HG02610 (cell line): ENCODE measurements at regions not wholly inside any gene's neighbourhood (a gene's known extent, or its start where the extent isn't known, plus 50 kb on each side); places are given as distances from the start of the nearest gene placed in this dataset.
"Not testable (repeated sequence)": the region's sequence is repeated elsewhere in the genome, so short reads cannot be mapped to it uniquely, and the experiment has no call there.

Experiments used
- ATAC-seq: cut with Tn5 transposase; IDR thresholded peaks from one replicate; pipeline ENCODE4 v1.9.1; 2021; ENCODE audit warnings: mild to moderate bottlenecking, moderate library complexity; ENCODE audit not compliant: unreplicated experiment

DNA sequence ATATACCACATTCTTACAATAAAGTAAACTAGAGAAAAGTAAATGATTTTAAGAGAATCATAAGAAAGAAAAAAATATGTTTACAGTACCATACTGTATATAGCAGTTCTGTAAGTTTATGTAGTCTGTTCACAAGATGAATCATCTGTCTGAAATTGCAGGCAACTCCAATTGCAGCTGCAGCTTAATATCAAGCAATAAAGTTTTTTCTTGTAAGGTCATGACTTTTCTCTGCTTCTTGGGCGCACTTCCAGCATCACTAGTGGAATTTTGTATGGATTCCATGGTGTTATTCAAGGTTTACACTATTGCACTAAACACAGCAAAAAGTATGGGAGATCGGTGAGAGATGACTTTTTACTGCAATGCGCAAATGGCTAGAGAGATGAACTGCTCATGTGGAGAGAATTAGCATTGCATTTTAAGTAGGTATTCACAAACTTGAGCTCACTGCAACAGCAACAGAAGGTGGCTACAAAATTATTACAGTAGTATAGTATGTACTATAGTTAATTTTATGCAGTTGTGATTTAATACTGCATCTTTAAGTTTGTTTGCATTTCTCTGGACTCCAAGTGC, 445.4 kb upstream of the OR4E1 start:
- no peak for ATAC-seq

- no peak for ATAC-seq
Measured at GRCh38 chr14:22113401-22113800, 439.8 kb upstream of the OR4E1 start.

DNA sequence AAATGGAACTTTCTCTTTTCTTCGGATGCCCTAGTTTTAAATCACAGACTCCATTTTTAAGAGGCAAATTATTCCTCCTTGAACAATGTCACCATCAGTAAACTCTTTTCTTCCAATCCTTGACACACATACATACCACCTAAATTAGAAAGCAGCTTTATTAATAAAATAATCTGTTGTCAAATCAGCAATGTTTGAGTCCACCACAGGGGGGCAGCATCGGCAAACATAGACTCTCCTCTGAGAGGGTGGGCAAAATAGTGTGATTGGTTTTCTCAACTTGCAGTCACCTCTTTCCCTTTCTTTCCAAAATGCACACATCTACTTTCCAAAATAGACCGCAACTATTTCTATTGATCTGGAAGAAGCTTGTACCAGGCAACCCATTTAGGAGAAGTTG, 438.4 kb upstream of the OR4E1 start:
- no peak for ATAC-seq

GRCh38 chr14:22107753-22108152, 434.1 kb upstream of the OR4E1 start:
- no peak for ATAC-seq

DNA sequence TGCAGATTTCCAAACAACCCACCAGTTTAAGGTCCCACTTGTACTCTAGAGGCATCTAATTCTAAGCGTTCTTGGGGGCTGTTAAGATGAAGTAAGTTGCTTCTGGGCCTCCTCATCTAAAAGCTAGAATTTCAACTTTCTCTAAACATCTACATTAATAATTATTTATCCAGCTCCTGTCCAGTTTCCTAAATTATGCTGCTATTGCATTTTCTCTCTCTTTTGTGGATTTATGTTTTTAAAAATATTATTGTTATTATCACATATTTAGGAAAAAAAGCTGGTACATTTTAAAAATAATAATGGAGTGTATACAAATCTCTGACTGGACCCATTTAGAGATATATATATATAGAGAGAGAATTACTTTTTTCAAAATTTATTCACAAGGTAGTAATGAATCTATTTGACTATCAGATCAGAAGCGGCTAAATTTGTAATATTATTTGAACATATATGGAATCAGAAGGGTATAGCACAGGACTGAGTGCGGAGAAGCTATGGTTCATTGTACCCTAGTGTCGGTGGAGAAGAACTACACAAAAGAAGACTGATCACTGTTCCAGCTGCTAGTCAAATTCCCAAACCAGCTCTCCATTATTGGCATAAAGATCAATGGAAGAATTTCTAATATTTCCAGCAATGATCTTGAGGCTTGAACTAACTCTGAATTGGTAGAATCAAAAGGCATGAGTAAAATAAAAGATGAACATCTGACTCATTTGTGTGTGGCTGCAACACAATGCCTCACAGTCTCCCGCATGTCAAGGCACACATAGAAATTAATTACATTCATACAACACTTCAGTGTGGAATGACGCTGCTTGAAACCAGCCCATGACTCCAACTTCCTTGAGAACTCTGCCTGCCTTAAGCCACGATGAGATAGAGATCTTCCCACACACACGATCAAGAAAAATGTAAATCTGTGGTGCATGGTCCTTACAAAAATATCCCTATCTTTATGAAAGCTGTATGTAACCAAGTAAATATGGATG, 433.4 kb upstream of the OR4E1 start:
- ATAC-seq, result no peak

DNA sequence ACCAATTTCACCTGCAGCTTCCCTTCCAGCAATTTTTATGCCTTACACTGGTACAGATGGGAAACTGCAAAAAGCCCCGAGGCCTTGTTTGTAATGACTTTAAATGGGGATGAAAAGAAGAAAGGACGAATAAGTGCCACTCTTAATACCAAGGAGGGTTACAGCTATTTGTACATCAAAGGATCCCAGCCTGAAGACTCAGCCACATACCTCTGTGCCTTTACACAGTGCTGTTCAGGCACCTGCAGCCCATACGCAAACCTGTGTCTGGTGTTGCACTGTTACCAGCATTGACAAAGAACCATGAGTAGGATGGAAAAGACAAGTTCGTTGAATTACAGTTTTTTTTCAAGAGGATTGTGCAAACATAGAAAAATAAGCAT, 432.0 kb upstream of the OR4E1 start:
- ATAC-seq, result no peak

DNA sequence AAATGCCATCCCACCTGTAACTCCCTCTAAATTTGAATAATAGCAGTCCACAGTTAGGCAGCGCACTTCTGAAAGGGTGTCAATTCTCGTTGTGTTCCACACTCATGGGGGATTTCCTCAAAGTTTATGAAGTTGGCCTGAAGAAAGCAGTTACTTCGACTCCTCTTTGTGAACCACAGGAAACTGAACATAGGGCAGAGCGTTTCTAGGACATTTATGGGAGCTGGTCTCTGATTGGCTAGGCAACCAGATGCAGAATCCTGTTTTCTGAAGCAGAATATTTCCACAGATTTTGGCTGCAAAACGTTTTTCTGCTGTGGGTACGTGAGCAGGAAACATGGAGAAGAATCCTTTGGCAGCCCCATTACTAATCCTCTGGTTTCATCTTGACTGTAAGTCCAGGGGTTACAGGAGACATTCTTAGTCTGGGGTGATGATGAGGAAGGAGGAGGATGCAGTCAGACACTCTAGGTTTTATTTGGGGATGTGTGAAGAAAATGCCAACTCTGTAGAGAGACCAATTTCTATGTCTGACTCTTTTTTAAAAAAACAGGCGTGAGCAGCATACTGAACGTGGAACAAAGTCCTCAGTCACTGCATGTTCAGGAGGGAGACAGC, 431.5 kb upstream of the OR4E1 start:
- no peak for ATAC-seq

DNA sequence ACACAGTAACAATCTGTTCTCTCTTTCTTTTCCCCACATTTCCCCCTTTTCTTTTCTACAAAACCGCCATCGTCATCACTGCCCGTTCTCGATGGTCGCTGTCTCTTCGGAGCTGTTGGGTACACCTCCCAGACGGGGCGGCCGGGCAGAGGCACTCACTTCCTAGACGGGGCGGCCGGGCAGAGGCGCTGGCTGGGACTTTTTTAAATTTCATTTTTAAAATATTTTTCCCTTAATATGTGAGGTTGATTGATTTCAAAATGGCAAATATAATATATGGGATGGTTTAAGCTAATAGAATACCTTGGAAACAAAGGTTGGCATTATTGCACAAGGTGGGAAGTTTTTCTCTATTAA, 427.1 kb upstream of the OR4E1 start:
- ATAC-seq, result not testable (repeated sequence)

GRCh38 chr14:22099942-22100763, 426.5 kb upstream of the OR4E1 start:
- peak; percentile 71 for ATAC-seq

- ATAC-seq, result no peak
Measured at GRCh38 chr14:22098435-22098834, 424.8 kb upstream of the OR4E1 start.

GRCh38 chr14:22097586-22098292, 424.1 kb upstream of the OR4E1 start:
- no peak for ATAC-seq

DNA sequence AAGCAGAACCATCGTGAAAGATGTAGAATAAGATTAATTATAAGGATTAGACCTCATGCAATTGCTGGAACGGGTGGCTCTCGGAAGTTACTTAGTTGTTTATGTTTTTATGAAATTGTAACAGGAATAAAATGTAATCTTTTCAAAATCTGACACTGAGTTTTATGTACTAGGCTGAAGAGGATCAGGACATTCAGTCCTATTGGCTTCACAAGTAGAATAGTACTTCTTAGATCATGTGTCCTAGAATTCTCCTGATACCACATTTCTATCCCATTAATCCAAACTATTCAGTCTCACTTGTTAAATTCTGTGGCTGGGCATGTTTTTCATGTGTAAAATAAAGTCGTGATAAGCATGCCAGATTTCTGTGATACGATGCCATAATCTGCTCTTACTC, 423.5 kb upstream of the OR4E1 start:
- ATAC-seq, result no peak

- ATAC-seq, result no peak
Measured at GRCh38 chr14:22096514-22096895, 422.9 kb upstream of the OR4E1 start.

DNA sequence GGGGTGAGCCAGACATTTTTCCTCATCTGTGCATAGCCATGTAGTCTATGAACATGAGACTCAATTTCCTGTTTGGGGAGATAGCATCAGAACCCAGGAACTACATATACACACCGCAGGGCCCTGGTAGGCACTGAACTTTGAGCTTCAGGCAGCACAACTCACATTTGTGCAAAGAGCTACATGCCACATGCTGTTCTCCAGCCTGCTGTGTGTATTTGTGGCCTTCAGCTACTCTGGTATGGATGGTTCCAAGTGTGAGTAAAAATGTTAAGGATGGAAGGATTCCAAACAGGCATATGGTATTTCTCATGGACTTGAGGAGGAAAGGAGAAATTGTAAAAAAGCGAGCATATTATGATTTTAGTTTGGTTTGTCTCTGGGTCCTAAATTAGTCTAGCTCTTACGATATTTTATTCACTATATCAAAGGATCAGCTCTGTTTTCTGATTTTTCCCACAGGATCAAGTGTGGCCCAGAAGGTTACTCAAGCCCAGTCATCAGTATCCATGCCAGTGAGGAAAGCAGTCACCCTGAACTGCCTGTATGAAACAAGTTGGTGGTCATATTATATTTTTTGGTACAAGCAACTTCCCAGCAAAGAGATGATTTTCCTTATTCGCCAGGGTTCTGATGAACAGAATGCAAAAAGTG, 422.4 kb upstream of the OR4E1 start:
- ATAC-seq, result no peak

GRCh38 chr14:22089940-22090339, 416.3 kb upstream of the OR4E1 start:
- ATAC-seq, result no peak

GRCh38 chr14:22088614-22089342, 415.2 kb upstream of the OR4E1 start:
- no peak for ATAC-seq

DNA sequence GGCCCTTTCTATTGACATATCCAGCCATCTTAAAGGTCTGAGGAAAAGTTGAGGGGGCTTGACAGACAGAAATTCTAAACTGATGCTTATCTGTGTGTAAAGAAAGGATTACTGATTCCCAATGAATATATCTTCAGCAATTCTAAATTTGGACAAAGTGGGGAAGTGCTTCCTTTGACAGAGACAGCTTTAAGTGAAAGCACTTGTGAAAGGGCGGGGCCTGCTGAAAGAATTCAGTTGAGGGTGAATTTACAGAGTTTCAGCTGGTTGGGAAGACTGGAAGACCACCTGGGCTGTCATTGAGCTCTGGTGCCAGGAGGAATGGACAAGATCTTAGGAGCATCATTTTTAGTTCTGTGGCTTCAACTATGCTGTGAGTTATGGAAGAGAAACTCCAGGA, 412.5 kb upstream of the OR4E1 start:
- no peak for ATAC-seq

GRCh38 chr14:22084393-22085281, 411.0 kb upstream of the OR4E1 start:
- peak; percentile 56 for ATAC-seq
